ENCODE measurements at regions not wholly inside any gene's neighbourhood (a gene's known extent, or its start where the extent isn't known, plus 50 kb on each side); places are given as distances from the start of the nearest gene placed in this dataset.

GRCh38 chr18:41140506-41140905 lies 814.5 kb upstream of the PIK3C3 start:
- H3K27me3 Mint-ChIP-seq (ENCODE audit: insufficient read depth, low read depth), result no peaks in the 10 kb centered on the region
- H3K36me3 ChIP-seq, result no peaks in the 10 kb centered on the region
- no peak overlapping the region for H3K4me3 ChIP-seq
- no peak overlapping the region for H3K9ac ChIP-seq
- no peak overlapping the region for H3K27ac ChIP-seq
- H3K79me2 ChIP-seq (ENCODE audit: low read depth), result no peaks in the 10 kb centered on the region
- no peaks in the 10 kb centered on the region for H4K20me1 ChIP-seq (ENCODE audit: low read depth)
- no peak overlapping the region for H3K4me3 Mint-ChIP-seq
- no peaks in the 10 kb centered on the region for H3K36me3 Mint-ChIP-seq
- H3K4me1 Mint-ChIP-seq, result no peaks in the 10 kb centered on the region
- TF ChIP-seq EZH2phosphoT487 (IDR thresholded peaks at IDR 0.05) (no peak), CTCF (IDR thresholded peaks at IDR 0.05) (no peak), EZH2 (IDR thresholded peaks at IDR 0.05) (no peak)
- no peak overlapping the region for H3K4me2 ChIP-seq
- H3K27me3 ChIP-seq, result no peaks in the 10 kb centered on the region
- peaks cover 4% of the 10 kb centered on the region for H3K4me1 ChIP-seq
- no peak for DNase-seq (ENCODE audit: low spot score)
- H2AFZ ChIP-seq (replicated peaks), result no peak overlapping the region
- no peaks in the 10 kb centered on the region for H3K9me3 ChIP-seq (ENCODE audit: low read depth)
- H3F3A ChIP-seq (ENCODE audit: low read depth), result no peaks in the 10 kb centered on the region
- H3K27ac Mint-ChIP-seq, result no peak overlapping the region
- H3K9me3 Mint-ChIP-seq, result no peaks in the 10 kb centered on the region

- H3K79me2 ChIP-seq (ENCODE audit: low read depth), result no peaks in the 10 kb centered on the region
- no peak overlapping the region for H3K9ac ChIP-seq
- H3K36me3 ChIP-seq, result no peaks in the 10 kb centered on the region
- Mint-ChIP-seq H3K27ac (no peak overlapping the region), H3K27me3 (ENCODE audit: insufficient read depth, low read depth) (no peaks in the 10 kb centered on the region), H3K36me3 (no peaks in the 10 kb centered on the region), H3K4me3 (no peak overlapping the region), H3K4me1 (peaks cover 6% of the 10 kb centered on the region), H3K9me3 (no peaks in the 10 kb centered on the region)
- no peaks in the 10 kb centered on the region for H3K9me3 ChIP-seq (ENCODE audit: low read depth)
- H3K27ac ChIP-seq, result no peak overlapping the region
- no peaks in the 10 kb centered on the region for H4K20me1 ChIP-seq (ENCODE audit: low read depth)
- no peak overlapping the region for H3K4me3 ChIP-seq
- no peak for DNase-seq (ENCODE audit: low spot score)
- no peaks in the 10 kb centered on the region for H3K27me3 ChIP-seq
- no peaks in the 10 kb centered on the region for H3K4me1 ChIP-seq
- H3F3A ChIP-seq (ENCODE audit: low read depth), result no peaks in the 10 kb centered on the region
- no peak overlapping the region for H3K4me2 ChIP-seq
- no peak for TF ChIP-seq EZH2 (IDR thresholded peaks at IDR 0.05)
- TF ChIP-seq CTCF (IDR thresholded peaks at IDR 0.05), result no peak
- no peak for TF ChIP-seq EZH2phosphoT487 (IDR thresholded peaks at IDR 0.05)
- H2AFZ ChIP-seq (replicated peaks), result no peak overlapping the region
Observed at GRCh38 chr18:41135146-41135545, 819.9 kb upstream of the PIK3C3 start.

GRCh38 chr18:41134426-41134825 lies 820.6 kb upstream of the PIK3C3 start:
- Histone ChIP-seq H3K4me1 (no peaks in the 10 kb centered on the region), H3K27ac (no peak overlapping the region), H3K79me2 (ENCODE audit: low read depth) (no peaks in the 10 kb centered on the region), H3F3A (ENCODE audit: low read depth) (no peaks in the 10 kb centered on the region), H3K9ac (no peak overlapping the region), H3K4me3 (no peak overlapping the region), H3K36me3 (no peaks in the 10 kb centered on the region), H4K20me1 (ENCODE audit: low read depth) (no peaks in the 10 kb centered on the region), H3K4me2 (no peak overlapping the region), H3K27me3 (no peaks in the 10 kb centered on the region), H3K9me3 (ENCODE audit: low read depth) (no peaks in the 10 kb centered on the region), H2AFZ (replicated peaks) (no peak overlapping the region)
- no peak overlapping the region for H3K27ac Mint-ChIP-seq
- no peaks in the 10 kb centered on the region for H3K27me3 Mint-ChIP-seq (ENCODE audit: insufficient read depth, low read depth)
- TF ChIP-seq CTCF (IDR thresholded peaks at IDR 0.05) (no peak), EZH2phosphoT487 (IDR thresholded peaks at IDR 0.05) (no peak), EZH2 (IDR thresholded peaks at IDR 0.05) (no peak)
- no peak overlapping the region for H3K4me3 Mint-ChIP-seq
- H3K4me1 Mint-ChIP-seq, result peaks cover 6% of the 10 kb centered on the region
- H3K9me3 Mint-ChIP-seq, result no peaks in the 10 kb centered on the region
- DNase-seq (ENCODE audit: low spot score), result no peak
- no peaks in the 10 kb centered on the region for H3K36me3 Mint-ChIP-seq

GRCh38 chr18:41131050-41131449 lies 824.0 kb upstream of the PIK3C3 start:
- Histone ChIP-seq H4K20me1 (ENCODE audit: low read depth) (no peaks in the 10 kb centered on the region), H3K4me3 (no peak overlapping the region), H3K79me2 (ENCODE audit: low read depth) (no peaks in the 10 kb centered on the region), H2AFZ (replicated peaks) (no peak overlapping the region), H3K27ac (no peak overlapping the region), H3K36me3 (no peaks in the 10 kb centered on the region), H3K9me3 (ENCODE audit: low read depth) (no peaks in the 10 kb centered on the region), H3F3A (ENCODE audit: low read depth) (no peaks in the 10 kb centered on the region), H3K4me1 (no peaks in the 10 kb centered on the region), H3K4me2 (no peak overlapping the region), H3K9ac (no peak overlapping the region), H3K27me3 (no peaks in the 10 kb centered on the region)
- Mint-ChIP-seq H3K27ac (no peak overlapping the region), H3K9me3 (no peaks in the 10 kb centered on the region), H3K36me3 (no peaks in the 10 kb centered on the region), H3K27me3 (ENCODE audit: insufficient read depth, low read depth) (no peaks in the 10 kb centered on the region), H3K4me3 (no peak overlapping the region), H3K4me1 (peaks cover 6% of the 10 kb centered on the region)
- DNase-seq (ENCODE audit: low spot score), result no peak
- TF ChIP-seq EZH2phosphoT487 (IDR thresholded peaks at IDR 0.05), result no peak
- no peak for TF ChIP-seq EZH2 (IDR thresholded peaks at IDR 0.05)
- TF ChIP-seq CTCF (IDR thresholded peaks at IDR 0.05), result no peak
